ENCODE measurements at regions not wholly inside any gene's neighbourhood (a gene's known extent, or its start where the extent isn't known, plus 50 kb on each side); places are given as distances from the start of the nearest gene placed in this dataset.

- DNase-seq: no peak
- H3K36me3 Mint-ChIP-seq: no peaks in the 10 kb centered on the region
- no peaks in the 10 kb centered on the region for H3K9me3 Mint-ChIP-seq
- no peak overlapping the region for H3K4me3 Mint-ChIP-seq
- H3K27ac Mint-ChIP-seq: no peak overlapping the region
- ATAC-seq (ENCODE audit: low read depth): no peak
- peaks cover 46% of the 10 kb centered on the region for H3K27me3 Mint-ChIP-seq
- POLR2A ChIA-PET: interaction anchor here (1.1 kb wide), 1 partner anchor 10 kb away, joined by 4 read pairs; no protein-coding TSS in a partner anchor
- peaks cover 13% of the 10 kb centered on the region for H3K4me1 Mint-ChIP-seq
Measured at GRCh38 chr17:77600346-77600745, 358.2 kb upstream of the TNRC6C start.

GRCh38 chr17:77601054-77601979 is 357.2 kb upstream of the TNRC6C start:
- Mint-ChIP-seq H3K4me1 (peaks cover 5% of the 10 kb centered on the region), H3K4me3 (no peak overlapping the region), H3K36me3 (no peaks in the 10 kb centered on the region), H3K9me3 (no peaks in the 10 kb centered on the region), H3K27me3 (peaks cover 40% of the 10 kb centered on the region), H3K27ac (no peak overlapping the region)
- POLR2A ChIA-PET: interaction anchor here (1.1 kb wide), 1 partner anchor 9 kb away, joined by 4 read pairs; no protein-coding TSS in a partner anchor
- DNase-seq (no peak), ATAC-seq (ENCODE audit: low read depth) (no peak)

DNA sequence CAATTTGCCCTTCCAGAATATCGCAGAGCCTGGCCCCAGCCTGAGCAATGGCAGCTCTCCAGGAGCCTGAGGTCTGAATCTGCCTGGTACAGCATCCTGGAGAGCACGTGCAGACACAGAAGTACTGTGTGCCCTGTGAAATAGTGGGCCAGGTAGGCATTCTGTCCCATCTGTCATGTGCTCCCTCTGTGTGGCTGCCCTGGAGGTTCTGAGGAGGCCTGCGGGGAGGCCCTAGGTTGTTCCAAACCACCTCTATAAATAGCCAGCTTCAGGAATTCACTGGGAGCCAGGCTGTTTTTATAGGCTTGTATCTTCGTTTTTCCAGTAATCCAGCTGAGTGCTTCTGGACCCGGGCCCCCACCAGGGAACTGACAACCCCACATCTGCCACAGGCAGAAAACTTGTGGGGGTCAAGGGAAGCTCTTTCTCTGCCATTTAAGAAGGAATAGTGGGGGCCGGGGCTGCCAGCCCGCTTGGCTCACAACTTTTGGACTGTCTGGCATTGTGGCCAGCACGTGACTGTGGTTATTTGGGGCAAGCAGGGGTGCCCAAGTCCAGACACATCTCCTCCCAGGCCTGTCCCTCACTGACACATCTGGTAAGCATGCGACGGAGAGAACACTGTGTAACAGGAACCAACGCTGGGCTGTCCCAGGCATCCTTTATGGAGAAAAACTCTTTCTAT is 356.3 kb upstream of the TNRC6C start:
- ATAC-seq (ENCODE audit: low read depth): no peak
- H3K4me1 Mint-ChIP-seq: no peaks in the 10 kb centered on the region
- peaks cover 33% of the 10 kb centered on the region for H3K27me3 Mint-ChIP-seq
- H3K27ac Mint-ChIP-seq: no peak overlapping the region
- no peak overlapping the region for H3K4me3 Mint-ChIP-seq
- POLR2A ChIA-PET: no interaction called here
- DNase-seq: no peak
- H3K36me3 Mint-ChIP-seq: no peaks in the 10 kb centered on the region
- no peaks in the 10 kb centered on the region for H3K9me3 Mint-ChIP-seq

- ATAC-seq (ENCODE audit: low read depth): no peak
- no peak overlapping the region for H3K27ac Mint-ChIP-seq
- H3K36me3 Mint-ChIP-seq: no peaks in the 10 kb centered on the region
- peaks cover 25% of the 10 kb centered on the region for H3K27me3 Mint-ChIP-seq
- no peak for DNase-seq
- H3K9me3 Mint-ChIP-seq: no peaks in the 10 kb centered on the region
- H3K4me3 Mint-ChIP-seq: no peak overlapping the region
- H3K4me1 Mint-ChIP-seq: no peaks in the 10 kb centered on the region
- POLR2A ChIA-PET: interaction anchor here (0.7 kb wide), 1 partner anchor 462 kb away, joined by 3 read pairs; the partner anchor contains the start of gene SEC14L1
Measured at GRCh38 chr17:77602883-77603640, 355.4 kb upstream of the TNRC6C start.

DNA sequence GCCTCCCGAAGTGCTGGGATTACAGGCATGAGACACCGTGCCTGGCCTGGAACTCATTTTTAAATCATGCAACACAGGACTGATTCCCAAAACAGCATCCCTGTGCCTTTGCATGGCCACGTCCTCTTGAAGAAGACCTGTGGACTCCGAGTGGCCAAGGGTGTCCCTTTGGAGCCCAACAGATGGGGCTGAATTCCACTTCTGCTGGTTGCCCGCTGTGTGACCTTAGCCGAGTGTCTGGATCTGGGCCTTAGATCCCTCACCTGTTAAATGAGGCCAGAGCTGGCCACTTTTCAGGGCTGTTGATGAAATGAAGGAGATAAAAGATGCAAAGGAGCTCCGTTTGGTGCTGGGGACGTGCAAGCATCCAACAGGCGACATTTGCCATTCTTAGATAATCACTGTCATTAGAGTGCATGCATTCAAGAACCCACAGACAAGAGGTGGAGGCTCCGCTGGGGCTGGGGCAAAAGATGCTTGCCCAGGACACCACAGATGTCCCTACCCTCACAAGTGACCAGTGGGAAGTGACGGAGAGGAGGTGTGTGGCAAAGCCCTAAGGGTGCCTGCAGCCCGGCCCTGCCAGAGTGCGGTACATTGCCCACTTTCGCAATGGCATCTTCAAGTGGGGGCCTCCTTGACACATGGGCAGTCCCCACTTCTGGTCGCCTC is 354.1 kb upstream of the TNRC6C start:
- no peak overlapping the region for H3K27ac Mint-ChIP-seq
- H3K4me3 Mint-ChIP-seq: no peak overlapping the region
- POLR2A ChIA-PET: no interaction called here
- H3K9me3 Mint-ChIP-seq: peaks cover 3% of the 10 kb centered on the region
- H3K4me1 Mint-ChIP-seq: peaks cover 5% of the 10 kb centered on the region
- peaks cover 4% of the 10 kb centered on the region for H3K36me3 Mint-ChIP-seq
- DNase-seq (no peak), ATAC-seq (ENCODE audit: low read depth) (no peak)
- peaks cover 22% of the 10 kb centered on the region for H3K27me3 Mint-ChIP-seq

- POLR2A ChIA-PET: no interaction called here
- DNase-seq: no peak
- Mint-ChIP-seq H3K9me3 (peaks cover 3% of the 10 kb centered on the region), H3K4me3 (no peak overlapping the region), H3K36me3 (peaks cover 4% of the 10 kb centered on the region), H3K4me1 (peaks cover 7% of the 10 kb centered on the region), H3K27ac (no peak overlapping the region), H3K27me3 (peaks cover 22% of the 10 kb centered on the region)
- ATAC-seq (ENCODE audit: low read depth): no peak
Measured at GRCh38 chr17:77604973-77605313, 353.6 kb upstream of the TNRC6C start.

DNA sequence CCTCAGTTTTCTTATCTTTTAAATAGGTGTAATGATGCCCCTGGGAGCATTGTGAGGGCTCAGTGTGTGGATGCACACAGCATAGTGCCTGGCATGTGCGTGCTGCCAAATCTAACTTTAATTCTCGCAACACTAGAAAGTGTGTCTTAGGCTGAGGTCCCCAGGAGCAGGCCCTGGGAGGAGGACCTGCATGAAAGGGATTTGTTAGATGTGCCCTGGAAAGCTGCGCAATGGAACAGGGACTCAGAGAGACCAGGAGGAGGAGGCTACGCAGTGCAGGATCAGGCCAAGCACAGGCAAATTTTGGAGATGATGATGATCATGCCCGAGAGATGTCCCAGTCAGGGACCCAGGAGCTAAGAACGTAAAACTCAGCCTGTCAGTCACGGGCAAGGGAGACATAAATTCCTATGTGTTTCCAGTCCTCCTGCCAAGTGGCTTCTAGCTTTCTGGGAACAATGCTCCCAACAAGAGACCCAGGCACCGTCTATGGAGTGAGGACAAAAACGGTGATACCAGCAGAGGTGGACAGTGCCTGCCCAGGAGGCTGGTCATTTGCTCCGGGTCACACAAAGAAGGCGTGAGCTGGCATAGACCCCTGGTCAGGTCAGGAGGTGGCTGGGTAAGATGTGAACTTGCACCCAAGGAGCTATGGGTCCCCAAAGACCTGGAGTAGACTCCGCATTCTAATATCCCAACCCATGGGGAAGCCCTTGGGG is 352.2 kb upstream of the TNRC6C start:
- Mint-ChIP-seq H3K27me3 (peaks cover 15% of the 10 kb centered on the region), H3K4me3 (no peak overlapping the region), H3K27ac (no peak overlapping the region), H3K9me3 (peaks cover 3% of the 10 kb centered on the region), H3K36me3 (peaks cover 4% of the 10 kb centered on the region), H3K4me1 (peaks cover 14% of the 10 kb centered on the region)
- ATAC-seq (ENCODE audit: low read depth) (no peak), DNase-seq (no peak)
- POLR2A ChIA-PET: no interaction called here

DNA sequence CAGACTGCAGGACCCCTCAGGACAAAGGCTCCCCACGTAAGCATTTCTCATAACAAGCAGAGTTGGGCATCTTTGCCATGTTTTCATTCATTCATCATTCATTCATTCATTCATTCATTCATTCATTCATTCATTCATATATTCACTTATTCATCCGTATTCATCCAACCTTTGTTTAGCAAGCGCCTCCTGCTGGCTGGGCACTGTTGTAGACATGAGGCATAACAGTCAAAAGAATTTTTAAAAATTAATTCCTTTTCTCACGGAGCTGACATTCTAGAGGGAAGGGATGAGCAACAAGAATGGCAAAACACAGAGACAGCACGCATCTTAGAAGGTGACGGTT is 351.7 kb upstream of the TNRC6C start:
- H3K36me3 Mint-ChIP-seq: peaks cover 4% of the 10 kb centered on the region
- peaks cover 17% of the 10 kb centered on the region for H3K4me1 Mint-ChIP-seq
- POLR2A ChIA-PET: no interaction called here
- ATAC-seq (ENCODE audit: low read depth) (no peak), DNase-seq (no peak)
- H3K9me3 Mint-ChIP-seq: peaks cover 3% of the 10 kb centered on the region
- no peak overlapping the region for H3K4me3 Mint-ChIP-seq
- H3K27me3 Mint-ChIP-seq: peaks cover 11% of the 10 kb centered on the region
- no peak overlapping the region for H3K27ac Mint-ChIP-seq

GRCh38 chr17:77607606-77608005 is 350.9 kb upstream of the TNRC6C start:
- Mint-ChIP-seq H3K36me3 (peaks cover 4% of the 10 kb centered on the region), H3K27ac (peak overlapping the region; percentile 39), H3K9me3 (peaks cover 3% of the 10 kb centered on the region), H3K4me1 (peaks cover 17% of the 10 kb centered on the region), H3K27me3 (peaks cover 6% of the 10 kb centered on the region), H3K4me3 (no peak overlapping the region)
- DNase-seq (no peak), ATAC-seq (ENCODE audit: low read depth) (no peak)
- POLR2A ChIA-PET: no interaction called here

- Mint-ChIP-seq H3K9me3 (peaks cover 3% of the 10 kb centered on the region), H3K27ac (peak overlapping the region; percentile 62), H3K4me3 (no peak overlapping the region), H3K36me3 (peaks cover 4% of the 10 kb centered on the region), H3K4me1 (peaks cover 17% of the 10 kb centered on the region), H3K27me3 (peaks cover 6% of the 10 kb centered on the region)
- POLR2A ChIA-PET: no interaction called here
- ATAC-seq (ENCODE audit: low read depth) (no peak), DNase-seq (no peak)
Measured at GRCh38 chr17:77608431-77608830, 350.1 kb upstream of the TNRC6C start.

GRCh38 chr17:77609553-77610517 is 348.7 kb upstream of the TNRC6C start:
- peak; percentile 57 for DNase-seq
- H3K27me3 Mint-ChIP-seq: peaks cover 5% of the 10 kb centered on the region
- peak overlapping the region; percentile 80 for H3K4me3 Mint-ChIP-seq
- peak overlapping the region; percentile 94 for H3K27ac Mint-ChIP-seq
- H3K9me3 Mint-ChIP-seq: peaks cover 3% of the 10 kb centered on the region
- peaks cover 17% of the 10 kb centered on the region for H3K4me1 Mint-ChIP-seq
- POLR2A ChIA-PET: interaction anchor here (0.6 to 2.4 kb wide), 6 partner anchors 9 to 348 kb away, joined by 3 to 23 read pairs (median 9); partner anchors contain the start of gene TNRC6C
- H3K36me3 Mint-ChIP-seq: peaks cover 4% of the 10 kb centered on the region
- peak; percentile 99 for ATAC-seq (ENCODE audit: low read depth)

All from activated naive CD8-positive, alpha-beta T cell treated with anti-CD3 and anti-CD28 coated beads, Interleukin-2, amount 10 ng/mL, durations not matched to agents 7 days and 5 days (primary cell).